Medulla oblongata (tissue), 1 donor: ENCODE measurements at regions not wholly inside any gene's neighbourhood (a gene's known extent, or its start where the extent isn't known, plus 50 kb on each side); places are given as distances from the start of the nearest gene placed in this dataset.

Experiments
- DNase-seq: peaks from one replicate; pipeline ENCODE4 v3.0.0-alpha.2; 2015; ENCODE audit errors: extremely low spot score

GRCh38 chr18:69216321-69216720, 184.4 kb upstream of the DOK6 start:
- DNase-seq = no peak

DNA sequence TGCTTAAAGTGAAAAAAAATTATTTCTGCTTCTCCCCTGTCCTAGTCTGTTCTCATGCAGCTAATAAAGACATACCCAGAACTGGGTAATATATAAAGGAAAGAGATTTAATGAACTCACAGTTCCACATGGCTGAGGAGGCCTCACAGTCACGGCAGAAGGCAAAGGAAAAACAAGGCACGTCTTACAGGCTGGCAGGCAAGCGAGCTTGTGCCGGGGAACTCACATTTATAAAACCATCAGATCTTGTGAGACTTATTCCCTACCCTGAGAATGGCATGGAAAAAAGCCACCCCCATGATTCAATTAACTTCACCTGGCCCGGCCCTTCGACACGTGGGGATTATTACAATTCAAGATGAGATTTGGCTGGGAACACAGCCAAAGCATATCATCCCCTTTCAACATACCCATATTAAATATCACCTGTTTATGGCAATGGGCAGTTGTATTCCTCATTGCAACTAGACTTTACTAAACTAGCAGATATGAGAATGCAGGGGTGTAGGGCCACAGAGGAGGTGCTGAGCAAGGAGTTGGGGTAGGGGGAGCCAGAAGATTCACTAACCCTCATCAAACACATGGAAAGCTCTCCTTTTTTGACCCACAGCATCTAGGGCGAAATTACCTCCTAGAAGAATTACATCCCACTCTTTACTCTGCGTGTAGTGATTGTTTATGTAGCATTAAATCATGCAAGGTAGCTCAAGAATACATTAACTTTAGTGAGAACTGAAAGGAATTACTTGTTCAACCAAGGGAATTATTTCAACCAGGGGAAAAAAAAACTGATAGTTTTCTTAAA, 183.3 kb upstream of the DOK6 start:
- DNase-seq = no peak

DNA sequence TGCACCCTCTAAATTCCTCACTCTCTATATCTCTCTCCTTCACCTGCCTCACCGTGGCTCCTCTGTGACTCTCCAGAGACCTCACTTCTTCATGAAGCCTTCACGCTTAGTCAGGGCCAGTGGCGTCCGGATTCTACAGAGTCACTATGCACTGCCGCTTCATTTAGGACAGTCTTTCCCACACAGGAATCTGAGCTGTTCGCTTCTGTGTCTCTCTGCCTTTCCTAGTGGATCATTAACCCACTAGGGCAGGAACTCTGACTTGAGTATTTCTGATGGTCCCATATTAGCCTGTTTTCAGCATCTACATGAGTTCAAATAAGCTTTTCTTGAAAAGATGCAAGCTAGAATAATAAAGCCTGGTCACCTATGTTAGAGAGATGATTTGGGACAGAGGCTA, 180.2 kb upstream of the DOK6 start:
- no peak for DNase-seq

DNA sequence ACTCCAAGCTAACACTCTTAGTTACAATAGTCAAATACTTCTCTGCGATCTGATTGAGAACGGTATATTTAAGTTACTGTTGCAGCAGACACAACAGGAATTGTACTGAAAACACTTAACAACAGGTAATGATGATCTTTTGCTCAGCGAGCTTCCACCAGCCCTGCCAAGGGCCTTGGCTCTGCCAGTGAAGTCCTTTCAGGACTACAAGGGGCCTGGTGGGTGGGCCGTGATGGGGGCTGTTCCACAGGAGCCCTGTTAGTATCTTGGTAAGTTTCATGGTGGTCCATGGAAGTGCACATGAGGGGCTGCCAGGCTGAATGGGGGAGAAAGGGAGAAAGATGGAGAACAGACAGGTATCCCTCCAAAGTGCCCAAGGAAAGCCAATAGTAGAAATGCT, 178.6 kb upstream of the DOK6 start:
- no peak for DNase-seq

GRCh38 chr18:69226971-69227370, 173.7 kb upstream of the DOK6 start:
- no peak for DNase-seq

- no peak for DNase-seq
Observed at GRCh38 chr18:69230204-69230603, 170.5 kb upstream of the DOK6 start.

DNA sequence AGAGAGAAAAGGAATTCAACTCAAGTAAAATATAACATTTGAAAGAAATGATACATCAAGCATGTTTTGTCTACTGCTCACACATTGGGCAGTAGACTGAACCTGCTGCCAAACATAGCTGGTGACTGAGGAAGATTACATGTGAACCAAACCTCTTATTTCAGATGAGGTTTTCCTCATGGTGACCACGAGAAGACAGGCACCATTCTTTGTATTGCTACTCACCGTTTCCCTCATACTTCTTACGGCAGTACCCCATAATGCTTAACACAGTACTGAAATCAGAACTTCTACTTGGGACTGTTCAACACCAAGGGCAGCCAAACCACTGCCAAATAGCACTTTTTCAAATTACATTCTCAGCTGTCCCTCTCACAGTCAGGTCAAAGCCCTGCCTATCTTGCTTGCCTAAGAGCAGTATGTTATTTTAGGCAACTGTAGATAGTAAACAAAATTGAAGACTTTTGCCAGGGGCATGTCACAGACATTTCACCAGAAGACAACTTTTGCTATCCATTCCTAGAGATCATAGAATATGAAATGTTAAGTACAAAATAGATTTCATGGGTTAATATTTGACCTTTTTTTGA, 167.1 kb upstream of the DOK6 start:
- DNase-seq = no peak

- no peak for DNase-seq
Observed at GRCh38 chr18:69239849-69240674, 160.6 kb upstream of the DOK6 start.

DNA sequence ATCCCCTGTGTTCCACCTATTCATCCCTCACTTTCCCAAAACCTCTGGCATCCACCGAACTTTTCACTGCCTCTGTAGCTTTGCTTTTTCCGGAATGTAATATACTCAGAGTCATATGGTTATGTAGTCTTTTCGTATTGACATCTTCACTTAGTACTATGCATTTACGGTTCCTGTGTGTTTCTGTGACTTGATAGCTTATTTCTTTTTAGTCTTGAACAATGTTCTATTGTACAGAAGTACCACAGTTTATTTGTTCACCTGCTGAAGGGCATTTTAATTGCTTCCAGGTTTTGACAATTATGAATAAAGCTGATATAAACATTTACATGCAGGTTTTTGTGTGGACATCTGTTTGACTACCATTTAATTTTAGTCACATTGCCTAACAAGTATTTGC, 154.7 kb upstream of the DOK6 start:
- DNase-seq = no peak

GRCh38 chr18:69250305-69251151, 150.2 kb upstream of the DOK6 start:
- DNase-seq = no peak

DNA sequence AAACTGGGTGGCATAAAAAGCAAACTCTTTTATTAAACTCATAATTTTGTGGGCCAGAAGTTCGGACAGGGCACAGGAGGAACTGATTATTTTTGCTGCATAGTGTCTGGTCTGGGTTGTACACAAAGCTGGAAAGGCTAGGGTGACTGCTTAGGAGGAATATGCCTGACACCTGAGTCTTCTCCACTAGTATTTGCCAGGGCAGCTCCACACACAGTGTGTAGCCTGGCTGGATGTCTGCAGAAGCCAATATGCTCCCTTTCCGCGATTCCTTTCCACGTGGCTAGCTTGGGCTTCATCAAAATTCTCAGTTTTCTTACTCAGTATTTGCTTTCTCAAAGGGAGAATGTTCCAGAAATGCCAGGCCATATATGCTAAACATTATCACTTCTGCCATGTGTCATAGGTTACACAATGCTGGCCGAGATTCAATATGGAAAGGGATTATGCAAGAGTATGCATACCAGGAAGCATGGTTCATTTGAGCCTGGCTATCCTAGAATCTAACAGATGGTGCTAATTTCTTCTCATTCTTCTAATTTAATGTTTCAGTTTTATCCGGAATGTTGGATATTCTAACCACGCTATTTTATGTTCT, 142.7 kb upstream of the DOK6 start:
- no peak for DNase-seq

DNA sequence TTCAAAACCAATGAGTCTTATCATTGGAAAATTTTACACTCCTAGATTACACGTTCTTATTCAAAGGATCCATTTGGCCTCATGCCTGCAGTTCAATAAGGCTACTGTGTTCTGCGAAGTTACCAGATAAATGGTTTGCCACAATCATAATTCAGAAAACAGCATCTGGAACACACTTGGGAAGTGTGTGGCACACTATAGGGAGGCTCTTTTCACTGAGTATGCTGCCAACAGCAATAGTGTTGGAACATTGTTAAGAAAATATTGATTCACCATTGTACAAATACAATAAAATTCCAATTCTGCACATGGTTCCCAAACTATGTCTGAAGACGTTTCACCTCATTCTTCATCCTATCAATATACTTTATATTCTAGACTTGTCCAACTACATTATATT, 141.4 kb upstream of the DOK6 start:
- DNase-seq = no peak

GRCh38 chr18:69261406-69261805, 139.3 kb upstream of the DOK6 start:
- DNase-seq = no peak

DNA sequence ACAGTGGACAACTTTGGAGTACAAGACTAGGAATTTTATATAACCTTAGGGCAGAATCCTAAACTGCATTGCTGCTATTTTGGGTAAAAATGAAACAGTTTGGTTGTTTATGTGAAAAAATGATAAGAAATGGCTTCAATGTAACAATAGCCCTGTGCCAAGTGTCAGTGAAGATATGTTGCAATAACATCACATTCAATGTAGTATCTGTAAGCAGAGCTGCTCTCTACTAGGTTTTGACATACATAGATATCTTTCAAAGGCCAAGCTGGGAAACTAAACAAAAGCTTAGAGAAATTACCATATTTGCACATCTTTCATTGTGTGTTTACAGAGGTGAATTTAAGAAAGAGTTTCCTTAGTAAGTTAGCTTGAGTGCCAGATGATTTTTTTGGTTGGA, 135.0 kb upstream of the DOK6 start:
- DNase-seq = no peak

DNA sequence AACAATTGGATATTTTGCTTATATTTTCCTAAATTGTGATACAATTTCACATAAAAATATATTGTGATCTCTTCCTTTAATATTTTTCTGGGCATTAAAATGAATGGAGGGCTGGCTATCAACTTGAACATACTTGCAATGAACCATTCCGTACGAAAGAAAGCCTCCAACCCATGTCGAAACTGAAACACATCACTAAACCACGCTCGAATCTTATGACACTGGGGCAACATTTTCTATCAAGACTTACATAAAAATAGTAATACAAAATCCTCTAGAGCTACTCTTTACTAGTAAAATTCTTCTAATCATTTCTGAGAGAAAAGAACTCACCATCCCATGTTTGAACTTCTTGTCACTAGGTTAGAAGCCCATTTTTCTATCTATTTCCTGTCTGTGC, 132.8 kb upstream of the DOK6 start:
- no peak for DNase-seq

- DNase-seq = no peak
Observed at GRCh38 chr18:69282371-69282770, 118.3 kb upstream of the DOK6 start.

DNA sequence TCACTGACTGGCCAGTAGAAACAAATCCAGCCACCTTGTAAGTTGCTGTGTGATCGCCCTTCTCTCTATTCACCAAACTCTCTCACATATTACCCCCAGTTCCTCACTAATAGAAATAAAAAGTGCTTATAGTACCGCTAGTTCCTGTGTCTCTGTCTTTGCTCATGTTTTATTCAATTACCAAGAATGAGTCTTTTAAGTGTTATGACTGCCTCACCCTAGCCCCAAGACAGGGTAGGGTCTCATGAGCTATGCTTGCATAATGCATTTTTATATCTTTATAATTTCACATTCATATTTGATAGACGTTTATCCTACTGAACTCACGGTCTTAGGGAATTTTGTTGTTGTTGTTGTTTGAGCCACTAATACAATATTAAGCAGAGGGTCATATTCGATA, 109.6 kb upstream of the DOK6 start:
- no peak for DNase-seq

DNA sequence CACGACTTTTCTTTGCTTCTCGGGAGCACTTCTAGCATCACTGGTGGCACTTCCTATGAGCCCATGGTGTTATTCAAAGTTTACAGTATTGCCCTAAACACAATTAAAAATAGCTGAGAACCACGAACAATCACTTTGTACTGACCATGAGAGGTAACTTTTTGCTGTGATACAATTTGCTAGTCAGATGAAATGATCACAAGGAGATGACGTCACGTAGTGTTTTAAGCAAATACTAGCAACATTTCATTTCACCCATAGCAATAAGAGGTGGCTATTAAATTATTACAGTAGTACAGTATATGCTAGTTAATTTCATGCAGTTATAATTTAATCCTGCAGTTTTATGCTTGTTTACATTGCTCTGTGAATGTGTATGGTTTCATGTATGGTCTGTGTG, 108.9 kb upstream of the DOK6 start:
- no peak for DNase-seq

GRCh38 chr18:69300185-69300584, 100.5 kb upstream of the DOK6 start:
- DNase-seq = no peak

GRCh38 chr18:69308619-69309018, 92.1 kb upstream of the DOK6 start:
- DNase-seq = no peak

- DNase-seq = no peak
Observed at GRCh38 chr18:69326094-69326493, 74.6 kb upstream of the DOK6 start.

GRCh38 chr18:69328086-69328485, 72.6 kb upstream of the DOK6 start:
- DNase-seq = no peak
